Neutrophil (primary cell): ENCODE measurements at regions not wholly inside any gene's neighbourhood (a gene's known extent, or its start where the extent isn't known, plus 50 kb on each side); places are given as distances from the start of the nearest gene placed in this dataset.

Experiments used
- H3K27ac ChIP-seq: fragments of 200-600 bp; sonication (generic); 2 replicates; pipeline ENCODE4 v1.5.1; 2016; ENCODE audit warnings: mild to moderate bottlenecking, moderate library complexity
- H3K27me3 ChIP-seq: fragments of 200-600 bp; sonication (generic); 2 replicates; pipeline ENCODE4 v1.6.0; 2016; ENCODE audit warnings: mild to moderate bottlenecking
- H3K36me3 ChIP-seq: fragments of 200-600 bp; sonication (generic); 2 replicates; pipeline ENCODE4 v1.5.1; 2017
- H3K4me1 ChIP-seq, 2 experiments: fragments of 200-600 bp in 1 of 2; sonication (generic) in 1 of 2; 1 replicate in 1 of 2; 2 replicates in 1 of 2; pipeline versions ENCODE4 v1.5.1 to v1.6.1; 2013 to 2016; ENCODE audit warnings: low read depth in 1 of 2, low read length in 1 of 2, mild to moderate bottlenecking in 1 of 2, moderate library complexity in 1 of 2; ENCODE audit not compliant: control insufficient read depth in 1 of 2, insufficient read depth in 1 of 2
- H3K4me3 ChIP-seq, 2 experiments: fragments of 200-600 bp in 1 of 2; sonication (generic) in 1 of 2; 1 replicate in 1 of 2; 2 replicates in 1 of 2; pipeline ENCODE4 v1.5.1; 2013 to 2016; ENCODE audit warnings: low read depth in 1 of 2, low read length in 1 of 2, mild to moderate bottlenecking in 1 of 2, moderate library complexity in 1 of 2
- H3K9me3 ChIP-seq: fragments of 200-600 bp; sonication (generic); 2 replicates; pipeline ENCODE4 v1.5.1; 2016
- CTCF ChIP-seq: fragments of 200-600 bp; sonication (generic); IDR thresholded peaks from 2 replicates; pipeline ENCODE4 v1.5.1; 2016; ENCODE audit warnings: antibody characterized with exemption

- Histone ChIP-seq H3K9me3 (no peaks in the 10 kb centered on the region), H3K36me3 (no peaks in the 10 kb centered on the region), H3K27me3 (peaks cover 6% of the 10 kb centered on the region), H3K4me1 (no peaks in the 10 kb centered on the region), H3K27ac (no peak overlapping the region), H3K4me3 (no peak overlapping the region)
- TF ChIP-seq CTCF = no peak
Observed at GRCh38 chr6:165716886-165717285, 53.8 kb upstream of the PDE10A start.

- no peak for TF ChIP-seq CTCF
- Histone ChIP-seq H3K36me3 (no peaks in the 10 kb centered on the region), H3K27ac (no peak overlapping the region), H3K9me3 (no peaks in the 10 kb centered on the region), H3K27me3 (peaks cover 6% of the 10 kb centered on the region), H3K4me3 (no peak overlapping the region), H3K4me1 (no peaks in the 10 kb centered on the region)
Observed at GRCh38 chr6:165715428-165715827, 52.4 kb upstream of the PDE10A start.

GRCh38 chr6:165714907-165715306, 51.9 kb upstream of the PDE10A start:
- no peaks in the 10 kb centered on the region for H3K9me3 ChIP-seq
- no peaks in the 10 kb centered on the region for H3K36me3 ChIP-seq
- no peak for TF ChIP-seq CTCF

GRCh38 chr6:165713845-165714466, 50.9 kb upstream of the PDE10A start:
- Histone ChIP-seq H3K27me3 (peaks cover 6% of the 10 kb centered on the region), H3K9me3 (no peaks in the 10 kb centered on the region), H3K4me3 (no peak overlapping the region), H3K27ac (no peak overlapping the region), H3K36me3 (no peaks in the 10 kb centered on the region), H3K4me1 (no peaks in the 10 kb centered on the region)
- TF ChIP-seq CTCF = no peak

More at GRCh38 chr6:165714907-165715306, 51.9 kb upstream of the PDE10A start:
- Histone ChIP-seq H3K4me3 (no peak overlapping the region), H3K27ac (no peak overlapping the region), H3K27me3 (peaks cover 6% of the 10 kb centered on the region), H3K4me1 (no peaks in the 10 kb centered on the region)
